Keratinocyte (primary cell): ENCODE measurements at regions not wholly inside any gene's neighbourhood (a gene's known extent, or its start where the extent isn't known, plus 50 kb on each side); places are given as distances from the start of the nearest gene placed in this dataset.

ENCODE experiments used
- EZH2 ChIP-seq: IDR thresholded peaks from one replicate; pipeline ENCODE4 v1.6.1; 2012; ENCODE audit warnings: inconsistent platforms, mild to moderate bottlenecking, low read length, moderate library complexity
- TF ChIP-seq, protein P1 (sequence below), 3 experiments: IDR thresholded peaks in 1 of 3; conservative IDR thresholded peaks in 1 of 3; optimal IDR thresholded peaks in 1 of 3; 2 replicates in 2 of 3; 3 replicates in 1 of 3; pipeline versions ENCODE3 to v1.5.1; 2011; ENCODE audit warnings: low read length in 3 of 3, mild to moderate bottlenecking in 3 of 3, moderate library complexity in 2 of 3, control low read depth in 1 of 3, inconsistent platforms in 1 of 3; ENCODE audit not compliant: insufficient read depth in 2 of 3; ENCODE audit errors: extremely low read depth in 1 of 3

DNA sequence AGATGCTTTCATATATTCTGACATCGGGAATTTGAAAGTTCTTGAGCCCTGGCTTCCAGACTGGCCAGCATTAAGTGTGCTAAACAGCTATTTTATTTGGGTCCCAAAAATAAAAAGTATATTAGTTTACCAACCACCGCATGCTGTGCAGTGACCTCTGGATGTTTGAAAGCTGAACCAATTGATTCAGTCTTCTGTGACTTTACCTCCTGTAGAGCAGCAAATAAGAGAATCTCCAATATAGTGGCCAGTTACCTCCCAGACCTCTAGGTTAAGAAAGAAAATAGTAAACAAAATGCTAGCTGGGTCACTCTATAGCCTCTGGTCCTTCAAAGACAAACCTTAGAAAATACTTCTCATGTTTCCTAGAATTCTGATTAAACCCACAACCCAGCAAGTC, 424.6 kb upstream of the NFE2L3 start:
- TF ChIP-seq EZH2 = no peak
- TF ChIP-seq, protein P1, sequence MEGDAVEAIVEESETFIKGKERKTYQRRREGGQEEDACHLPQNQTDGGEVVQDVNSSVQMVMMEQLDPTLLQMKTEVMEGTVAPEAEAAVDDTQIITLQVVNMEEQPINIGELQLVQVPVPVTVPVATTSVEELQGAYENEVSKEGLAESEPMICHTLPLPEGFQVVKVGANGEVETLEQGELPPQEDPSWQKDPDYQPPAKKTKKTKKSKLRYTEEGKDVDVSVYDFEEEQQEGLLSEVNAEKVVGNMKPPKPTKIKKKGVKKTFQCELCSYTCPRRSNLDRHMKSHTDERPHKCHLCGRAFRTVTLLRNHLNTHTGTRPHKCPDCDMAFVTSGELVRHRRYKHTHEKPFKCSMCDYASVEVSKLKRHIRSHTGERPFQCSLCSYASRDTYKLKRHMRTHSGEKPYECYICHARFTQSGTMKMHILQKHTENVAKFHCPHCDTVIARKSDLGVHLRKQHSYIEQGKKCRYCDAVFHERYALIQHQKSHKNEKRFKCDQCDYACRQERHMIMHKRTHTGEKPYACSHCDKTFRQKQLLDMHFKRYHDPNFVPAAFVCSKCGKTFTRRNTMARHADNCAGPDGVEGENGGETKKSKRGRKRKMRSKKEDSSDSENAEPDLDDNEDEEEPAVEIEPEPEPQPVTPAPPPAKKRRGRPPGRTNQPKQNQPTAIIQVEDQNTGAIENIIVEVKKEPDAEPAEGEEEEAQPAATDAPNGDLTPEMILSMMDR (optimal IDR thresholded peaks at IDR 0.05 in 1 of 3, IDR thresholded peaks at IDR 0.05 in 1 of 3, conservative IDR thresholded peaks at IDR 0.05 in 1 of 3; ENCODE audit: extremely low read depth in 1 of 3, insufficient read depth in 2 of 3, low read length in 3 of 3) = no peak
